ENCODE measurements at regions not wholly inside any gene's neighbourhood (a gene's known extent, or its start where the extent isn't known, plus 50 kb on each side); places are given as distances from the start of the nearest gene placed in this dataset.

DNA sequence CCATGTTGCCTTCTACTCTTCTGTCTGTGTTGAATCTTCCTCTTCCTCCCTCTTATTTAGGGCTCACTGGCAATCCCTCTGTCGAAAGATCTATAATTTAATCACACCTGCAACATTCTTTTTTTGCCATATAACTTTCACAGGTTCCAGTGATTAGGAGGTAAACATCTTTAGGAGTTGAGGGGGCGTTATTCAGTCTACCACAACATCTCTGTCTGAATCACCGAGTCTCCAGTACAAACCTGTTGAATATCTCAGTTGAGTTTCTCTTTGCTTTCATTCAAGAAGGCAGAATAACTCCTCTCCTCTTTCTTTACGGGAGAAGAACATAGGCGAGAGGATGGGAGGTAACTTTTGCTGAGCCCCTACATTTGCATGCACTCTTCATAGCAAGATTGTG lies 101.9 kb upstream of the CDC42BPA start:
- TF ChIP-seq POLR2A (IDR thresholded peaks at IDR 0.05; ENCODE audit: low read length), result no peak
- no peak for TF ChIP-seq GATA1 (IDR thresholded peaks at IDR 0.05; ENCODE audit: low read depth, low read length)
